Trophoblast cell (in vitro differentiated cells and primary cell): ENCODE measurements at regions not wholly inside any gene's neighbourhood (a gene's known extent, or its start where the extent isn't known, plus 50 kb on each side); places are given as distances from the start of the nearest gene placed in this dataset.

Source experiments
- DNase-seq, 2 donors: peaks; one replicate each; pipeline ENCODE4 v3.0.0-alpha.2; 2016
- H2AFZ ChIP-seq: 2 replicates; pipeline ENCODE4 v1.6.1; 2013; ENCODE audit warnings: low read length, moderate library complexity, mild to moderate bottlenecking; ENCODE audit not compliant: insufficient read depth, poor library complexity
- H2AK5ac ChIP-seq: 2 replicates; pipeline ENCODE4 v1.6.1; 2013; ENCODE audit warnings: mild to moderate bottlenecking, low read length
- H2BK120ac ChIP-seq: 2 replicates; pipeline ENCODE4 v1.6.1; 2013; ENCODE audit warnings: low read length, mild to moderate bottlenecking, moderate library complexity; ENCODE audit not compliant: insufficient read depth, poor library complexity
- H2BK12ac ChIP-seq: 2 replicates; pipeline ENCODE4 v1.6.1; 2013; ENCODE audit warnings: mild to moderate bottlenecking, low read length, moderate library complexity
- H2BK5ac ChIP-seq: 2 replicates; pipeline ENCODE4 v1.6.1; 2013; ENCODE audit warnings: low read length, low read depth, moderate library complexity, mild to moderate bottlenecking; ENCODE audit not compliant: poor library complexity
- H3K14ac ChIP-seq: 2 replicates; pipeline ENCODE4 v1.6.1; 2013; ENCODE audit warnings: mild to moderate bottlenecking, low read length
- H3K18ac ChIP-seq: 2 replicates; pipeline ENCODE4 v1.6.1; 2013; ENCODE audit warnings: mild to moderate bottlenecking, low read length
- H3K23ac ChIP-seq: 2 replicates; pipeline ENCODE4 v1.6.1; 2013; ENCODE audit warnings: low read length
- H3K27ac ChIP-seq: 2 replicates; pipeline ENCODE4 v1.5.1; 2013; ENCODE audit warnings: low read depth, mild to moderate bottlenecking, inconsistent platforms, low read length, moderate library complexity
- H3K27me3 ChIP-seq: 2 replicates; pipeline ENCODE4 v1.6.1; 2013; ENCODE audit warnings: inconsistent platforms, mild to moderate bottlenecking, low read length, moderate library complexity; ENCODE audit not compliant: insufficient read depth
- H3K36me3 ChIP-seq, 2 experiments: 1 replicate in 1 of 2; 2 replicates in 1 of 2; pipeline ENCODE4 v1.6.1; 2013; ENCODE audit warnings: low read length in 2 of 2, mild to moderate bottlenecking in 2 of 2, moderate library complexity in 1 of 2; ENCODE audit not compliant: insufficient read depth in 2 of 2, control insufficient read depth in 1 of 2
- H3K4ac ChIP-seq: 2 replicates; pipeline ENCODE4 v1.6.1; 2013; ENCODE audit warnings: low read depth, mild to moderate bottlenecking, low read length, moderate library complexity
- H3K4me1 ChIP-seq, 2 experiments: 1 replicate in 1 of 2; 2 replicates in 1 of 2; pipeline ENCODE4 v1.6.1; 2013; ENCODE audit warnings: low read length in 2 of 2, mild to moderate bottlenecking in 2 of 2, moderate library complexity in 1 of 2; ENCODE audit not compliant: insufficient read depth in 2 of 2, control insufficient read depth in 1 of 2
- H3K4me2 ChIP-seq: 2 replicates; pipeline ENCODE4 v1.6.1; 2013; ENCODE audit warnings: inconsistent platforms, mild to moderate bottlenecking, low read length, moderate library complexity
- H3K4me3 ChIP-seq: 2 replicates; pipeline ENCODE4 v1.5.1; 2013; ENCODE audit warnings: mild to moderate bottlenecking, low read depth, low read length, inconsistent platforms
- H3K79me1 ChIP-seq: one replicate; pipeline ENCODE4 v1.6.1; 2013; ENCODE audit warnings: low read length
- H3K79me2 ChIP-seq: 2 replicates; pipeline ENCODE4 v1.6.1; 2013; ENCODE audit warnings: low read length, mild to moderate bottlenecking; ENCODE audit not compliant: control insufficient read depth, insufficient read depth, poor library complexity
- H3K9ac ChIP-seq: 2 replicates; pipeline ENCODE4 v1.6.1; 2013; ENCODE audit warnings: mild to moderate bottlenecking, low read length
- H3K9me3 ChIP-seq: 2 replicates; pipeline ENCODE4 v1.6.1; 2013; ENCODE audit warnings: low read depth, mild to moderate bottlenecking, control low read depth, inconsistent platforms, low read length; ENCODE audit not compliant: insufficient read depth
- H4K12ac ChIP-seq: 2 replicates; pipeline ENCODE4 v1.6.1; 2013; ENCODE audit warnings: low read depth, mild to moderate bottlenecking, low read length, moderate library complexity
- H4K8ac ChIP-seq: 2 replicates; pipeline ENCODE4 v1.6.1; 2013; ENCODE audit warnings: low read depth, mild to moderate bottlenecking, low read length, moderate library complexity
- H4K91ac ChIP-seq: one replicate; pipeline ENCODE4 v1.6.1; 2013; ENCODE audit warnings: low read depth, mild to moderate bottlenecking, low read length, moderate library complexity
- WGBS: extraction: QIAGEN DNeasy Blood & Tissue Kit; methylation state at CpG from one replicate; pipeline ENCODE4 v1.1.7; 2013; ENCODE audit warnings: missing lambda C conversion rate; ENCODE audit not compliant: insufficient read length, insufficient coverage; ENCODE audit errors: extremely low coverage; 5-methylcytosine and 5-hydroxymethylcytosine counted together

DNA sequence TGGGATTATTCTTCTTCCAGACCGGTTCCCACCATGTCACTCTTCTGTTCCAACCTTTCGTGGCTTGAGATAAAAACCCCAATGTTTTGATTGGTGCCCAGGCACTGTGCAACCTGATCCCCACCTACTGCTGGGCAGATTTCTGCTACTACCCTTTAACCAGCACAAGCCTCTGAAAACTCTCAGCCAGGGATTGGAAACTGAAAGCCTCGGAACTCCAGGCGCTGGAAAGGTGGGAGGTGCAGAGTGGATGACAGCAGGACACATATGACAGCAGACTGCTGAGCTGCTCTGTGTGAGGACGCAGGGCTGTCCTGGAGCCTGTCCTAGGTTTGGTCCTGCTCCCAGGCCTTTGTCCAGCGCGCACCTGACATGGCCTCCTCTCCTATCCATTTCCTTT lies 68.5 kb upstream of the GTF3A start:
- no peak overlapping the region for H3K18ac ChIP-seq
- H3K14ac ChIP-seq, result no peak overlapping the region
- no peak overlapping the region for H3K4ac ChIP-seq
- H3K9me3 ChIP-seq, result peaks cover 3% of the 10 kb centered on the region
- no peaks in the 10 kb centered on the region for H3K27me3 ChIP-seq
- H4K8ac ChIP-seq, result no peak overlapping the region
- no peak overlapping the region for H3K4me3 ChIP-seq
- H2AFZ ChIP-seq, result no peak overlapping the region
- no peak overlapping the region for H3K23ac ChIP-seq
- H3K36me3 ChIP-seq, result no peaks in the 10 kb centered on the region
- H4K91ac ChIP-seq, result no peak overlapping the region
- no peak overlapping the region for H3K27ac ChIP-seq
- H2BK120ac ChIP-seq, result no peak overlapping the region
- H2BK5ac ChIP-seq, result no peak overlapping the region
- H3K79me1 ChIP-seq, result no peaks in the 10 kb centered on the region
- H3K79me2 ChIP-seq, result no peaks in the 10 kb centered on the region
- H3K4me1 ChIP-seq, result peaks cover 0 to 5% of the 10 kb centered on the region in 2 experiments
- no peak overlapping the region for H4K12ac ChIP-seq
- no peak for DNase-seq
- H2AK5ac ChIP-seq, result no peak overlapping the region
- H3K4me2 ChIP-seq, result no peak overlapping the region
- WGBS, result no CpG with 5 or more reads among the region's 7 CpGs
- H2BK12ac ChIP-seq, result no peak overlapping the region
- H3K9ac ChIP-seq, result no peak overlapping the region

DNA sequence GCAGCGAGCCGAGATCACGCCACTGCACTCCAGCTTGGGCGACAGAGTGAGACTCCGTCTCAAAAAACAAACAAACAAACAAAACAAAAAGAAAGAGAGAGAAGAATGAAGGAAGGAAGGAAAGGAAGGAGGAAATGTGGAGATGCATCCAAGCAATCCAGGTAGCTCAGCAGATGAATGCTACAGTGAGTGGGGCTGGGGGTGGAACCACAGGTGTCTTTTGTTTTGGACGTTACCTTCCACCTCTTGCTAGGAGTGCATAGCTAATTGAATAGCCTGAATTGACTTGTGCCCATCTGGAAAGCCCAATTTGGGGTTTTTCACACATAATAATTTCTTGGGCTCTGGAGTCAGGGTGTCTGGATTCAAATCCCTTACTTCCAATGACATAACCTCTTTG lies 66.0 kb upstream of the GTF3A start:
- DNase-seq, result no peak
- H2BK120ac ChIP-seq, result no peak overlapping the region
- H3K4me2 ChIP-seq, result no peak overlapping the region
- H3K4ac ChIP-seq, result no peak overlapping the region
- H3K27ac ChIP-seq, result no peak overlapping the region
- H3K23ac ChIP-seq, result no peak overlapping the region
- no peaks in the 10 kb centered on the region for H3K36me3 ChIP-seq
- H3K9ac ChIP-seq, result no peak overlapping the region
- H4K8ac ChIP-seq, result no peak overlapping the region
- H3K27me3 ChIP-seq, result no peaks in the 10 kb centered on the region
- H4K91ac ChIP-seq, result no peak overlapping the region
- no peak overlapping the region for H3K4me3 ChIP-seq
- no peak overlapping the region for H4K12ac ChIP-seq
- H2AK5ac ChIP-seq, result no peak overlapping the region
- peaks cover 4 to 6% of the 10 kb centered on the region in 2 experiments for H3K4me1 ChIP-seq
- H3K79me2 ChIP-seq, result no peaks in the 10 kb centered on the region
- no peak overlapping the region for H3K14ac ChIP-seq
- no CpG with 5 or more reads among the region's 6 CpGs for WGBS
- H2AFZ ChIP-seq, result no peak overlapping the region
- no peak overlapping the region for H2BK12ac ChIP-seq
- H3K18ac ChIP-seq, result no peak overlapping the region
- no peak overlapping the region for H2BK5ac ChIP-seq
- H3K9me3 ChIP-seq, result no peaks in the 10 kb centered on the region
- no peaks in the 10 kb centered on the region for H3K79me1 ChIP-seq

DNA sequence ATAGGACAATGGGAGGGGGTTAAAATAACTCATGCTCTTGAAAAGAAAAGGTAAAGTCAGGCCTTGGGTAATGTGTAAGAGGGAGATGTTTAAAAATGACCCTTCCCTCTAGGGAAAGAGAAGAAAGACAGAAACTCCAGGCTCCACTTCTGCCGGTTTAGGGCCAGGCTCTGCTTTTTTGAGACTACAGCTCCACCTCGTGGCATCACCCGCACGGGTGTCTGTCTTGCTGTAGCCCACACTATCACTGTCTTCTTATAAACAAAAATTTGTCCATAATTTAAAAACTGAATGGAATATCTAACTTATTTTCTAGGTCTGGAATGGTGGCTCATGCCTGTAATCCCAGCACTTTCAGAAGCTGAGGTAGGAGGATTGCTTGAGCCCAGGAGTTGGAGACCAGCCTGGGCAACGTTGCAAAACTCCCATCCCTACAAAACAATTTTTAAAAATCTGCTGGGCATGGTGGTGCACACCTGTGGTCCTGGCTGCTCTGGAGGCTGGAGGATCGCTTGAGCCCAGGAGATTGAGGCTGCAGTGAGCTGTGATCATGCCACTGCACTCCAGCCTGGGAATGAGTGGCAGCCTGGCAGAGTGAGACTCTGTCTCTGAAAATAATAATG lies 65.1 kb upstream of the GTF3A start:
- Histone ChIP-seq H2BK120ac (no peak overlapping the region), H3K4me3 (no peak overlapping the region), H2BK12ac (no peak overlapping the region), H3K4me2 (no peak overlapping the region), H2AK5ac (no peak overlapping the region), H4K91ac (no peak overlapping the region), H4K8ac (no peak overlapping the region), H3K9me3 (no peaks in the 10 kb centered on the region), H3K79me2 (no peaks in the 10 kb centered on the region), H3K4me1 (peaks cover 4% of the 10 kb centered on the region in 2 experiments), H3K9ac (no peak overlapping the region), H3K14ac (no peak overlapping the region), H3K18ac (no peak overlapping the region), H3K4ac (no peak overlapping the region), H2BK5ac (no peak overlapping the region), H3K27me3 (no peaks in the 10 kb centered on the region), H3K27ac (no peak overlapping the region), H3K23ac (no peak overlapping the region), H3K36me3 (no peaks in the 10 kb centered on the region), H2AFZ (no peak overlapping the region), H3K79me1 (no peaks in the 10 kb centered on the region), H4K12ac (no peak overlapping the region)
- no CpG with 5 or more reads among the region's 6 CpGs for WGBS
- peak; percentile 41 to 73 for DNase-seq

DNA sequence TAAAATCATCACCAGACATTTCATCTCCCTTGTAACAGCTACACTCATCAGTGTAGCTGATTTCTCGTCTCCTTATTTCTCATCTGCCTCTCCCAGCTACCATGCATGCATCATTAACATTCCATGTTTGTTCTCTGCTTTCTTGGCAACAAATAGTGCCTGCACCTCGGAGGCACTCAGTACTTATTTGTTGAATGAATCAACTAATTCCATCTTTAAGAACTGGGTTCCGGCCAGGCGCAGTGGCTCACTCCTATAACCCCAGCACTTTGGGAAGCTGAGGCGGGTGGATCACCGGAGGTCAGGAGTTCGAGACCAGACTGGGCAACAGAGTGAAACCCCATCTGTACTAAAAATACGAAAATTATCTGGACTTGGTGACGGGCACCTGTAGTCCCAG lies 63.9 kb upstream of the GTF3A start:
- no peak overlapping the region for H3K4me3 ChIP-seq
- peaks cover 2% of the 10 kb centered on the region for H3K9me3 ChIP-seq
- no peak overlapping the region for H3K4me2 ChIP-seq
- no peak overlapping the region for H4K91ac ChIP-seq
- no peak overlapping the region for H2BK5ac ChIP-seq
- H2AK5ac ChIP-seq, result no peak overlapping the region
- no peaks in the 10 kb centered on the region for H3K27me3 ChIP-seq
- H3K36me3 ChIP-seq, result no peaks in the 10 kb centered on the region
- no peak overlapping the region for H3K9ac ChIP-seq
- no peak overlapping the region for H4K12ac ChIP-seq
- no CpG with 5 or more reads among the region's 9 CpGs for WGBS
- no peaks in the 10 kb centered on the region for H3K79me1 ChIP-seq
- no peak overlapping the region for H2BK12ac ChIP-seq
- peaks cover 4% of the 10 kb centered on the region in 2 experiments for H3K4me1 ChIP-seq
- no peak overlapping the region for H3K18ac ChIP-seq
- H3K23ac ChIP-seq, result no peak overlapping the region
- no peak overlapping the region for H3K14ac ChIP-seq
- no peak overlapping the region for H3K27ac ChIP-seq
- no peaks in the 10 kb centered on the region for H3K79me2 ChIP-seq
- H4K8ac ChIP-seq, result no peak overlapping the region
- no peak overlapping the region for H3K4ac ChIP-seq
- H2BK120ac ChIP-seq, result no peak overlapping the region
- no peak overlapping the region for H2AFZ ChIP-seq
- no peak for DNase-seq
